ENCODE measurements at regions not wholly inside any gene's neighbourhood (a gene's known extent, or its start where the extent isn't known, plus 50 kb on each side); places are given as distances from the start of the nearest gene placed in this dataset.
"Not testable (repeated sequence)": the region's sequence is repeated elsewhere in the genome, so short reads cannot be mapped to it uniquely, and the experiment has no call there.

DNA sequence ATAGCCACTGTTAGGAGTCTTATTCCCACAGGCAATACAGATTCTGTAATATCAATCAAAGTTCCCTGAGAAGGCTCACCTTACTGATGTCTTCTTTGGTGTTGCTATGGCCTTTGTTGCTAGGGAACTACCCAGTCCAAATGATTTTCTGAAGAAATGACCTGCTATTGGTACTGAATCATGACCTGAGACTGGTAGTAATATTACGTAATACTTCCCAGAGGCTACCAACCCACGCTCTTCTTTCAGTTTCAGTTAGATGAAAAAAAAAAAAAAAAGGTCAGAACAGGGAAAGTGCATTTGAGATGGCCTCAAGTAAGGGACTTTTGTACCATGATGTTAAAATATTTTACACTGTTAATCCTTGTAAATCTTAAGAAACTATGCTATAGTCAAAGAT lies 1092.5 kb upstream of the EPHA6 start:
- no peaks in the 10 kb centered on the region for H3K9me3 Mint-ChIP-seq (ENCODE audit: low read depth)

DNA sequence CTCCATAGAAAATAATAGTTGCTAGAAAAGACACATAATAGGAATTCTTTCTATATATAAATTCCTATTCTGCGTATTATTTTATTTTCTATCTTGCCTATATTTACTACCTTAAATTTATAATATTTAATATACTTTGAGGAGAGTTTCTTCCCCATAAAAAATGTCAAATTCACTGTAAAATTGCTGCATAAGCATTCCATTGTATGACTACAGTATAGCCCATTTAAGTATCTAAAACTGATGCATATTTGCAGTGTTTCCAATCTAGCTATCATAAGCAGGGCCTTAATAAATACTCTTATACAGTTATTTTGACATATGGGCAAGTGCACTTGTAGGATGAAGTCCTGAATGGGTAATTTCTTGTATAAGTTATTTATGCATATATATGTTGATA lies 1088.6 kb upstream of the EPHA6 start:
- Mint-ChIP-seq H3K36me3 (ENCODE audit: low read depth) (no peaks in the 10 kb centered on the region), H3K27me3 (ENCODE audit: low read depth) (no peaks in the 10 kb centered on the region), H3K27ac (ENCODE audit: unreplicated experiment) (no peak overlapping the region), H3K9me3 (ENCODE audit: low read depth) (no peaks in the 10 kb centered on the region), H3K4me1 (ENCODE audit: low read depth) (no peaks in the 10 kb centered on the region), H3K4me3 (ENCODE audit: unreplicated experiment) (no peak overlapping the region)
- DNase-seq (ENCODE audit: low spot score): no peak
- TF ChIP-seq, protein P1, sequence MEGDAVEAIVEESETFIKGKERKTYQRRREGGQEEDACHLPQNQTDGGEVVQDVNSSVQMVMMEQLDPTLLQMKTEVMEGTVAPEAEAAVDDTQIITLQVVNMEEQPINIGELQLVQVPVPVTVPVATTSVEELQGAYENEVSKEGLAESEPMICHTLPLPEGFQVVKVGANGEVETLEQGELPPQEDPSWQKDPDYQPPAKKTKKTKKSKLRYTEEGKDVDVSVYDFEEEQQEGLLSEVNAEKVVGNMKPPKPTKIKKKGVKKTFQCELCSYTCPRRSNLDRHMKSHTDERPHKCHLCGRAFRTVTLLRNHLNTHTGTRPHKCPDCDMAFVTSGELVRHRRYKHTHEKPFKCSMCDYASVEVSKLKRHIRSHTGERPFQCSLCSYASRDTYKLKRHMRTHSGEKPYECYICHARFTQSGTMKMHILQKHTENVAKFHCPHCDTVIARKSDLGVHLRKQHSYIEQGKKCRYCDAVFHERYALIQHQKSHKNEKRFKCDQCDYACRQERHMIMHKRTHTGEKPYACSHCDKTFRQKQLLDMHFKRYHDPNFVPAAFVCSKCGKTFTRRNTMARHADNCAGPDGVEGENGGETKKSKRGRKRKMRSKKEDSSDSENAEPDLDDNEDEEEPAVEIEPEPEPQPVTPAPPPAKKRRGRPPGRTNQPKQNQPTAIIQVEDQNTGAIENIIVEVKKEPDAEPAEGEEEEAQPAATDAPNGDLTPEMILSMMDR (IDR thresholded peaks at IDR 0.05): no peak

More for the DNA sequence above, 1092.5 kb upstream of the EPHA6 start:
- H3K36me3 Mint-ChIP-seq (ENCODE audit: low read depth): no peaks in the 10 kb centered on the region
- H3K27ac Mint-ChIP-seq (ENCODE audit: unreplicated experiment): no peak overlapping the region
- DNase-seq (ENCODE audit: low spot score): no peak
- TF ChIP-seq, protein P1 (IDR thresholded peaks at IDR 0.05): no peak
- no peaks in the 10 kb centered on the region for H3K27me3 Mint-ChIP-seq (ENCODE audit: low read depth)
- H3K4me1 Mint-ChIP-seq (ENCODE audit: low read depth): no peaks in the 10 kb centered on the region
- H3K4me3 Mint-ChIP-seq (ENCODE audit: unreplicated experiment): no peak overlapping the region

DNA sequence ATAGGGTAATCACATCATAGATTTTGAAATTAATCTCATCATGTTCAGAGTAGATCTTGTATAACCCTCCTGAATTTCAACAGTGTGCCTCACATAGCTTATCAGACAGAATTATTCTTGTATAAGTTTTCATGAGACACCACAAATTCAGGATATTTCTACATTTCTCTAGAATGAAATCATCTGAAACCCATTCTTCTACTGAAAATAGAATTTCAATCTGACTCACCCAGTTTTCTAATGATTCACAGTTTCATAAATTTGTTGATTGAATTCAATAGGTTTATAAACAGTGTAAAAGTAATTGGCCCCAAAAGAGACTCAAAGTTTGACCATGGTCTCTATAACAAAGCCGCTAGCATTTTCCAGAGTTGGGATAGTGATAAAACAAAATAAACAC lies 1082.6 kb upstream of the EPHA6 start:
- TF ChIP-seq, protein P1 (IDR thresholded peaks at IDR 0.05): no peak
- peaks cover 4% of the 10 kb centered on the region for H3K27me3 Mint-ChIP-seq (ENCODE audit: low read depth)
- DNase-seq (ENCODE audit: low spot score): no peak
- H3K27ac Mint-ChIP-seq (ENCODE audit: unreplicated experiment): no peak overlapping the region
- no peaks in the 10 kb centered on the region for H3K9me3 Mint-ChIP-seq (ENCODE audit: low read depth)
- no peaks in the 10 kb centered on the region for H3K4me1 Mint-ChIP-seq (ENCODE audit: low read depth)
- H3K4me3 Mint-ChIP-seq (ENCODE audit: unreplicated experiment): no peak overlapping the region
- H3K36me3 Mint-ChIP-seq (ENCODE audit: low read depth): no peaks in the 10 kb centered on the region

DNA sequence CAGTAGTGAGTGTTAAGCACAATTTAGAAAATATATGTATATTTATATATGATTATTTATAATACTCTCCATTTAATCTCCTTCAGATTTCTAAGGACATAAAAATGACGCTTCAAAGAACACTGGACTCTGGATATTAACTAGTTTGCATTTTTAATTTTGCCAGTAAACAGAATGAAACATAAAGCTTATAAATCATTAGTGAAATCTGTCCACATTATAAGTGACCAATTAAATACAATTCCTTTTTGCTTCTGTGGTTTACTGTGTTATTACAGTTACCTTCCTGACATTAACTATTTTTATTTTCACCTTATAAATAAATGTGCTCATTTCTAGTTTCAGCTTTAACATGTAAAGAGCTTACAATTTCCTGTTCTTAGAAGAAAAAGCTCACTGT lies 1081.1 kb upstream of the EPHA6 start:
- Mint-ChIP-seq H3K27ac (ENCODE audit: unreplicated experiment) (no peak overlapping the region), H3K4me1 (ENCODE audit: low read depth) (no peaks in the 10 kb centered on the region), H3K9me3 (ENCODE audit: low read depth) (no peaks in the 10 kb centered on the region), H3K27me3 (ENCODE audit: low read depth) (peaks cover 6% of the 10 kb centered on the region), H3K4me3 (ENCODE audit: unreplicated experiment) (no peak overlapping the region), H3K36me3 (ENCODE audit: low read depth) (no peaks in the 10 kb centered on the region)
- TF ChIP-seq, protein P1 (IDR thresholded peaks at IDR 0.05): no peak
- DNase-seq (ENCODE audit: low spot score): no peak

DNA sequence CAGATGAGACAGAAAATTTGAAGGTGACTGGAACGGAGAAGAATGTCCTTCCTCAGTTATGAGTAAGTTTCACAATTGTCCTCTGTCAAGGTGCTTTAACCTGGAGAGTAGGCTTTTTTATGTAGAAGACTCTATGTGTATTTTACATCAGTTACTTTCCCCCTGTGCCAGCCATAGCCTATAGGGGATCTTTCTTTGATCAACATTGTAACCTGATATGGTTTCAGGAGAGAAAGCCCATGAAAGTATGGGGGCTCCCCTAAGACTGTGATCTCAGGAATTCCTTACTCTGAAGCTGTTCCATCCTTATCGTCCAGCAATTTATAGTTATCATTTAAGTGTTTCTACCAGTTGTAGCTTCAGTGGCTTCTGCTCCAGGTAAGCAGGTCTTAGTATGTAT lies 1076.3 kb upstream of the EPHA6 start:
- no peak for DNase-seq (ENCODE audit: low spot score)
- peaks cover 6% of the 10 kb centered on the region for H3K27me3 Mint-ChIP-seq (ENCODE audit: low read depth)
- no peaks in the 10 kb centered on the region for H3K4me1 Mint-ChIP-seq (ENCODE audit: low read depth)
- no peak overlapping the region for H3K4me3 Mint-ChIP-seq (ENCODE audit: unreplicated experiment)
- H3K27ac Mint-ChIP-seq (ENCODE audit: unreplicated experiment): no peak overlapping the region
- no peaks in the 10 kb centered on the region for H3K36me3 Mint-ChIP-seq (ENCODE audit: low read depth)
- no peaks in the 10 kb centered on the region for H3K9me3 Mint-ChIP-seq (ENCODE audit: low read depth)
- TF ChIP-seq, protein P1 (IDR thresholded peaks at IDR 0.05): no peak

DNA sequence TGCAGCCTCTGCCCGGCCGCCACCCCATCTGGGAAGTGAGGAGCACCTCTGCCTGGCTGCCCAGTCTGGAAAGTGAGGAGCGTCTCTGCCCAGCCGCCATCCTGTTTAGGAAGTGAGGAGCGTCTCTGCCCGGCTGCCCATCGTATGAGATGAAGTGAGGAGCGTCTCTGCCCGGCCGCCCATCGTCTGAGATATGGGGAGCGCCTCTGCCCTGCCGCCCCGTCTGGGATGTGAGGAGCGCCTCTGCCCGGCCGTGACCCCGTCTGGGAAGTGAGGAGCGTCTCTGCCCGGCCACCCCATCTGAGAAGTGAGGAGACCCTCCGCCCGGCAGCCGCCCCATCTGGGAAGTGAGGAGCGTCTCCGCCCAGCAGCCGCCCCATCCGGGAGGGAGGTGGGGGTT lies 1069.5 kb upstream of the EPHA6 start:
- H3K36me3 Mint-ChIP-seq (ENCODE audit: low read depth); H3K27me3 Mint-ChIP-seq (ENCODE audit: low read depth); H3K4me1 Mint-ChIP-seq (ENCODE audit: low read depth); H3K27ac Mint-ChIP-seq (ENCODE audit: unreplicated experiment); DNase-seq (ENCODE audit: low spot score); H3K9me3 Mint-ChIP-seq (ENCODE audit: low read depth); H3K4me3 Mint-ChIP-seq (ENCODE audit: unreplicated experiment): not testable (repeated sequence)

All from chondrocyte (in vitro differentiated cells).